ENCODE measurements at regions not wholly inside any gene's neighbourhood (a gene's known extent, or its start where the extent isn't known, plus 50 kb on each side); places are given as distances from the start of the nearest gene placed in this dataset.

GRCh38 chr2:133642791-133643191, 74.5 kb upstream of the NCKAP5 start:
- no peak for TF ChIP-seq POLR2A (IDR thresholded peaks at IDR 0.05)
- TF ChIP-seq, protein P1, sequence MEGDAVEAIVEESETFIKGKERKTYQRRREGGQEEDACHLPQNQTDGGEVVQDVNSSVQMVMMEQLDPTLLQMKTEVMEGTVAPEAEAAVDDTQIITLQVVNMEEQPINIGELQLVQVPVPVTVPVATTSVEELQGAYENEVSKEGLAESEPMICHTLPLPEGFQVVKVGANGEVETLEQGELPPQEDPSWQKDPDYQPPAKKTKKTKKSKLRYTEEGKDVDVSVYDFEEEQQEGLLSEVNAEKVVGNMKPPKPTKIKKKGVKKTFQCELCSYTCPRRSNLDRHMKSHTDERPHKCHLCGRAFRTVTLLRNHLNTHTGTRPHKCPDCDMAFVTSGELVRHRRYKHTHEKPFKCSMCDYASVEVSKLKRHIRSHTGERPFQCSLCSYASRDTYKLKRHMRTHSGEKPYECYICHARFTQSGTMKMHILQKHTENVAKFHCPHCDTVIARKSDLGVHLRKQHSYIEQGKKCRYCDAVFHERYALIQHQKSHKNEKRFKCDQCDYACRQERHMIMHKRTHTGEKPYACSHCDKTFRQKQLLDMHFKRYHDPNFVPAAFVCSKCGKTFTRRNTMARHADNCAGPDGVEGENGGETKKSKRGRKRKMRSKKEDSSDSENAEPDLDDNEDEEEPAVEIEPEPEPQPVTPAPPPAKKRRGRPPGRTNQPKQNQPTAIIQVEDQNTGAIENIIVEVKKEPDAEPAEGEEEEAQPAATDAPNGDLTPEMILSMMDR (IDR thresholded peaks at IDR 0.05), result no peak
- TF ChIP-seq EP300 (IDR thresholded peaks at IDR 0.05; ENCODE audit: low read depth), result no peak
